SK-N-SH (cell line): ENCODE measurements at regions not wholly inside any gene's neighbourhood (a gene's known extent, or its start where the extent isn't known, plus 50 kb on each side); places are given as distances from the start of the nearest gene placed in this dataset.

ENCODE experiments used
- CTCF ChIA-PET: fragments of 300-600, 350-600 bp; formaldehyde crosslinking; extraction: SDS; loops from one replicate; lab custom pipeline; 2021; lab: Yijun Ruan, JAX
- POLR2A ChIA-PET: fragments of 350-600 bp; sonication (Branson Sonifier 250); formaldehyde crosslinking; extraction: SDS; loops from one replicate; lab custom pipeline; 2020; ENCODE audit warnings: antibody characterized with exemption, inconsistent platforms; lab: Yijun Ruan, JAX
- DNase-seq: peaks from one replicate; pipeline ENCODE4 v3.0.0; 2012
- H2AFZ ChIP-seq: fragments of 200-600 bp; sonication (generic); 2 replicates; pipeline ENCODE4 v1.8.1; 2016; ENCODE audit warnings: antibody characterized with exemption, mild to moderate bottlenecking, low read depth
- H3F3A ChIP-seq: fragments of 200-600 bp; sonication (generic); replicated peaks from 2 replicates; pipeline ENCODE3; 2016; ENCODE audit warnings: antibody characterized with exemption, mild to moderate bottlenecking; ENCODE audit not compliant: insufficient read depth
- H3K27ac ChIP-seq, 2 experiments: fragments of 200-500 bp in 1 of 2; fragments of 200-600 bp in 1 of 2; sonication (Bioruptor generic) in 1 of 2; sonication (generic), shearing (Covaris generic) in 1 of 2; 2 replicates each; pipeline versions ENCODE4 v1.5.1 to v1.6.1; 2014 to 2016; ENCODE audit warnings: low read depth in 2 of 2, inconsistent platforms in 1 of 2, low read length in 1 of 2, mild to moderate bottlenecking in 1 of 2, mixed read lengths in 1 of 2
- H3K27me3 ChIP-seq: fragments of 200-600 bp; sonication (generic), shearing (Covaris generic); 2 replicates; pipeline ENCODE4 v1.6.1; 2016; ENCODE audit warnings: mixed run types; ENCODE audit not compliant: insufficient read depth
- H3K36me3 ChIP-seq, 2 experiments: fragments of 200-500 bp in 1 of 2; fragments of 200-600 bp in 1 of 2; sonication (Bioruptor generic) in 1 of 2; sonication (generic) in 1 of 2; replicated peaks in 1 of 2; 2 replicates each; pipeline versions ENCODE3 to v1.5.1; 2014 to 2016; ENCODE audit warnings: low read length in 1 of 2, mild to moderate bottlenecking in 1 of 2; ENCODE audit not compliant: insufficient read depth in 2 of 2, control insufficient read depth in 1 of 2
- H3K4me1 ChIP-seq, 2 experiments: fragments of 200-500 bp in 1 of 2; fragments of 200-600 bp in 1 of 2; sonication (Bioruptor generic) in 1 of 2; sonication (generic), shearing (Covaris generic) in 1 of 2; 2 replicates each; pipeline versions ENCODE4 v1.5.1 to v1.6.1; 2014 to 2016; ENCODE audit warnings: low read depth in 1 of 2, low read length in 1 of 2, mixed run types in 1 of 2; ENCODE audit not compliant: insufficient read depth in 2 of 2, control insufficient read depth in 1 of 2
- H3K4me2 ChIP-seq: fragments of 200-600 bp; sonication (generic), shearing (Covaris generic); 2 replicates; pipeline ENCODE4 v1.6.1; 2017; ENCODE audit warnings: mixed run types
- H3K4me3 ChIP-seq, 2 experiments: fragments of 200-500 bp in 1 of 2; fragments of 200-600 bp in 1 of 2; sonication (Bioruptor generic) in 1 of 2; sonication (generic), shearing (Covaris generic) in 1 of 2; 2 replicates each; pipeline versions ENCODE4 v1.5.1 to v1.8.1; 2014 to 2016; ENCODE audit warnings: low read depth in 2 of 2, inconsistent platforms in 1 of 2, low read length in 1 of 2, mild to moderate bottlenecking in 1 of 2, mixed read lengths in 1 of 2, moderate library complexity in 1 of 2
- H3K79me2 ChIP-seq: fragments of 200-600 bp; sonication (generic); 2 replicates; pipeline ENCODE4 v1.8.1; 2017; ENCODE audit warnings: mild to moderate bottlenecking; ENCODE audit not compliant: insufficient read depth
- H3K9ac ChIP-seq: fragments of 200-600 bp; sonication (generic); 2 replicates; pipeline ENCODE4 v1.6.1; 2017; ENCODE audit warnings: mixed run types
- H3K9me2 ChIP-seq: fragments of 200-600 bp; sonication (generic); 2 replicates; pipeline ENCODE4 v1.6.1; 2017; ENCODE audit warnings: mixed run types
- H3K9me3 ChIP-seq: fragments of 200-600 bp; sonication (generic); 2 replicates; pipeline ENCODE4 v1.6.1; 2017; ENCODE audit warnings: mixed run types, mild to moderate bottlenecking, moderate library complexity
- H4K20me1 ChIP-seq: fragments of 200-600 bp; sonication (generic); 2 replicates; pipeline ENCODE4 v1.6.1; 2017; ENCODE audit warnings: mild to moderate bottlenecking, mixed run types; ENCODE audit not compliant: insufficient read depth
- CHD2 ChIP-seq: fragments of 150-350 bp; IDR thresholded peaks from 2 replicates; pipeline ENCODE4 v1.6.1; 2018; ENCODE audit warnings: low read length; ENCODE audit not compliant: partially characterized antibody
- ELF1 ChIP-seq: IDR thresholded peaks from 2 replicates; pipeline ENCODE4 v1.4.0; 2012
- EP300 ChIP-seq, 2 experiments: IDR thresholded peaks; 2 replicates each; pipeline versions ENCODE4 v1.4.0 to v1.6.1; 2012; ENCODE audit warnings: borderline replicate concordance in 1 of 2, low read depth in 1 of 2, low read length in 1 of 2
- FOXM1 ChIP-seq: IDR thresholded peaks from 2 replicates; pipeline ENCODE4 v1.4.0; 2012; ENCODE audit warnings: low read depth, mild to moderate bottlenecking
- GATA2 ChIP-seq: sonication (generic); formaldehyde crosslinking; IDR thresholded peaks from 2 replicates; pipeline ENCODE4 v1.5.0; 2020; ENCODE audit warnings: mild to moderate bottlenecking, missing genetic modification reagents
- JUND ChIP-seq: IDR thresholded peaks from 2 replicates; pipeline ENCODE4 v1.4.0; 2012
- MEF2A ChIP-seq: IDR thresholded peaks from 2 replicates; pipeline ENCODE4 v1.4.0; 2012; ENCODE audit warnings: low read depth, borderline replicate concordance
- MXI1 ChIP-seq: IDR thresholded peaks from 2 replicates; pipeline ENCODE4 v1.6.1; 2012; ENCODE audit warnings: mild to moderate bottlenecking, low read depth, low read length, improper control_type of control experiment
- NRF1 ChIP-seq: IDR thresholded peaks from 2 replicates; pipeline ENCODE4 v1.6.1; 2012; ENCODE audit warnings: low read depth, mild to moderate bottlenecking, low read length
- POLR2AphosphoS5 ChIP-seq: IDR thresholded peaks from 2 replicates; pipeline ENCODE4 v1.6.1; 2012; ENCODE audit warnings: low read depth, low read length
- RAD21 ChIP-seq: IDR thresholded peaks from 2 replicates; pipeline ENCODE4 v1.6.1; 2012; ENCODE audit warnings: mild to moderate bottlenecking, low read length
- TAF1 ChIP-seq: IDR thresholded peaks from 2 replicates; pipeline ENCODE4 v1.6.1; 2012; ENCODE audit warnings: low read depth, mild to moderate bottlenecking, low read length, moderate library complexity, borderline replicate concordance
- WGBS: methylation state at CpG from one replicate; pipeline ENCODE4 v1.1.6; 2017; ENCODE audit warnings: low lambda C conversion rate; 5-methylcytosine and 5-hydroxymethylcytosine counted together
- TF ChIP-seq, protein P1 (sequence below): IDR thresholded peaks from 2 replicates; pipeline ENCODE4 v1.4.0; 2012; ENCODE audit warnings: low read depth
- TF ChIP-seq, protein P2 (sequence below): fragments of 150-350 bp; IDR thresholded peaks from 2 replicates; pipeline ENCODE4 v1.6.1; 2017; ENCODE audit warnings: antibody characterized with exemption, low read length, low read depth, borderline replicate concordance
- TF ChIP-seq, protein P3 (sequence below): IDR thresholded peaks from 2 replicates; pipeline ENCODE4 v1.4.0; 2012; ENCODE audit warnings: low read depth, borderline replicate concordance

DNA sequence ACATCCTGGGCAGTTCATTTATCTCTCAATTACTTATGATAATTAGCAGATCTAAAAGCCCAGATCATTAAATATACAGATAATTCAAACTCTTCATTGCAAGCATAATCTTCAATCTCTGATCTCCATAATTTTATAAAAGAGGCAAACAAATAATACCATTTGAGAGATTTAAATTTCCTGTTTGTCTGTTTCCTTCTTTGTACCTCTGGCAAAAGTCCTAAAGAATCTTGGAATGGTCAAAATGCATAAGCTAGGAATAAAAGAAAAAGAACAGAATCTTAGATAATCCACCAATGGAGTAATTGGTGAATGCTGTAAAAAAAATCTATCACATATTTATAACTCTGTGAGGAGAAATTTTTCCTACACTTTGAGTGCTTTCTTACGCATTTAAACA is 1080.9 kb upstream of the ZEB2 start:
- Histone ChIP-seq H2AFZ (no peak overlapping the region), H3K9ac (no peak overlapping the region), H3K4me1 (peaks cover 0 to 23% of the 10 kb centered on the region in 2 experiments; a peak in 1 of 4 replicates), H3K4me2 (no peak overlapping the region), H3K9me2 (no peaks in the 10 kb centered on the region), H3K9me3 (no peaks in the 10 kb centered on the region), H3F3A (no peaks in the 10 kb centered on the region), H3K27me3 (no peaks in the 10 kb centered on the region), H3K27ac (no peak overlapping the region), H3K36me3 (no peaks in the 10 kb centered on the region), H3K79me2 (no peaks in the 10 kb centered on the region), H3K4me3 (no peak overlapping the region), H4K20me1 (no peaks in the 10 kb centered on the region)
- 97% methylated on average over 1 of the region's 1 CpG for WGBS
- POLR2A ChIA-PET: no interaction called here
- DNase-seq: no peak
- TF ChIP-seq, protein P1, sequence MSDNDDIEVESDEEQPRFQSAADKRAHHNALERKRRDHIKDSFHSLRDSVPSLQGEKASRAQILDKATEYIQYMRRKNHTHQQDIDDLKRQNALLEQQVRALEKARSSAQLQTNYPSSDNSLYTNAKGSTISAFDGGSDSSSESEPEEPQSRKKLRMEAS: no peak
- TF ChIP-seq POLR2AphosphoS5 (no peak), FOXM1 (no peak), MEF2A (no peak), MXI1 (no peak), EP300 (IDR thresholded peaks at IDR 0.05; ENCODE audit: borderline replicate concordance in 1 of 2, low read depth in 1 of 2, low read length in 1 of 2) (no peak), CHD2 (no peak), JUND (no peak), GATA2 (no peak), NRF1 (no peak)
- TF ChIP-seq, protein P2, sequence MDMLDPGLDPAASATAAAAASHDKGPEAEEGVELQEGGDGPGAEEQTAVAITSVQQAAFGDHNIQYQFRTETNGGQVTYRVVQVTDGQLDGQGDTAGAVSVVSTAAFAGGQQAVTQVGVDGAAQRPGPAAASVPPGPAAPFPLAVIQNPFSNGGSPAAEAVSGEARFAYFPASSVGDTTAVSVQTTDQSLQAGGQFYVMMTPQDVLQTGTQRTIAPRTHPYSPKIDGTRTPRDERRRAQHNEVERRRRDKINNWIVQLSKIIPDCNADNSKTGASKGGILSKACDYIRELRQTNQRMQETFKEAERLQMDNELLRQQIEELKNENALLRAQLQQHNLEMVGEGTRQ: no peak
- TF ChIP-seq, protein P3, sequence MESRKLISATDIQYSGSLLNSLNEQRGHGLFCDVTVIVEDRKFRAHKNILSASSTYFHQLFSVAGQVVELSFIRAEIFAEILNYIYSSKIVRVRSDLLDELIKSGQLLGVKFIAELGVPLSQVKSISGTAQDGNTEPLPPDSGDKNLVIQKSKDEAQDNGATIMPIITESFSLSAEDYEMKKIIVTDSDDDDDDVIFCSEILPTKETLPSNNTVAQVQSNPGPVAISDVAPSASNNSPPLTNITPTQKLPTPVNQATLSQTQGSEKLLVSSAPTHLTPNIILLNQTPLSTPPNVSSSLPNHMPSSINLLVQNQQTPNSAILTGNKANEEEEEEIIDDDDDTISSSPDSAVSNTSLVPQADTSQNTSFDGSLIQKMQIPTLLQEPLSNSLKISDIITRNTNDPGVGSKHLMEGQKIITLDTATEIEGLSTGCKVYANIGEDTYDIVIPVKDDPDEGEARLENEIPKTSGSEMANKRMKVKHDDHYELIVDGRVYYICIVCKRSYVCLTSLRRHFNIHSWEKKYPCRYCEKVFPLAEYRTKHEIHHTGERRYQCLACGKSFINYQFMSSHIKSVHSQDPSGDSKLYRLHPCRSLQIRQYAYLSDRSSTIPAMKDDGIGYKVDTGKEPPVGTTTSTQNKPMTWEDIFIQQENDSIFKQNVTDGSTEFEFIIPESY: no peak
- CTCF ChIA-PET: no interaction called here

DNA sequence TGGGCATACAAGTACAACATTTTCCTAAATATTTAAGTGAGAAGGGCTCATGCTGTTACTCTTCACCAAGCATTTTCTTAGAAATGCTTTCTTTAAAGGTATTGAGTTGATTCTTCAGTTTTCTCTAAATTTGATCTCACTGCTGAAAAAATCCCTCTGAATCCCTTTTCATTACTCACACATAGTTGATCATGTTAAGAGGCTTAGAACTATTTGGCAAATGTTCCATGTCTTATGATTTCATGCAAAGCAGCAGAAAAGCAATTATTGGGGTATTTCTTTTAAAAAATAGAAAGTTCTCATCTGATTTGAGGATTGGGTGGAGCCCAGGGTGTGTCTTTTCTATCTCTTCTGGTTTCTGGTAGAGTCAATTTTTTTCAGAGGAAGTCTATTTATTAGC is 1079.8 kb upstream of the ZEB2 start:
- Histone ChIP-seq H3K27me3 (no peaks in the 10 kb centered on the region), H2AFZ (no peak overlapping the region), H3K79me2 (no peaks in the 10 kb centered on the region), H4K20me1 (no peaks in the 10 kb centered on the region), H3F3A (no peaks in the 10 kb centered on the region), H3K36me3 (no peaks in the 10 kb centered on the region), H3K27ac (no peak overlapping the region), H3K9me2 (no peaks in the 10 kb centered on the region), H3K4me2 (no peak overlapping the region), H3K9me3 (no peaks in the 10 kb centered on the region), H3K4me1 (peaks cover 0 to 33% of the 10 kb centered on the region in 2 experiments; a peak in 2 of 4 replicates), H3K9ac (no peak overlapping the region), H3K4me3 (no peak overlapping the region)
- ChIA-PET CTCF (interaction anchor here (0.6 kb wide), 1 partner anchor 75 kb away, joined by 3 read pairs; no protein-coding TSS in a partner anchor), POLR2A (no interaction called here)
- DNase-seq: no peak
- TF ChIP-seq EP300 (IDR thresholded peaks at IDR 0.05; ENCODE audit: borderline replicate concordance in 1 of 2, low read depth in 1 of 2, low read length in 1 of 2) (no peak), RAD21 (no peak), TAF1 (no peak), ELF1 (no peak), FOXM1 (no peak)
- TF ChIP-seq, protein P2: no peak
- TF ChIP-seq, protein P3: no peak
